Neural cell (in vitro differentiated cells): ENCODE measurements at regions not wholly inside any gene's neighbourhood (a gene's known extent, or its start where the extent isn't known, plus 50 kb on each side); places are given as distances from the start of the nearest gene placed in this dataset.

Experiments used
- H2AFZ ChIP-seq: fragments of 200-600, 300-800 bp; sonication (generic), shearing (Covaris generic); 2 replicates; pipeline ENCODE4 v1.6.0; 2014; ENCODE audit warnings: low read depth, mild to moderate bottlenecking, antibody characterized with exemption, low read length, moderate library complexity
- H3F3A ChIP-seq: fragments of 200-600 bp; shearing (Covaris generic); 2 replicates; pipeline ENCODE4 v1.6.1; 2016; ENCODE audit warnings: mild to moderate bottlenecking, moderate library complexity, mixed read lengths, antibody characterized with exemption, low read length; ENCODE audit not compliant: insufficient read depth, poor library complexity, severe bottlenecking
- H3K27ac ChIP-seq: fragments of 200-600, 300-800 bp; sonication (generic), shearing (Covaris generic); 2 replicates; pipeline ENCODE4 v1.5.1; 2014; ENCODE audit warnings: mild to moderate bottlenecking, low read length, moderate library complexity
- H3K27me3 ChIP-seq: fragments of 300-800, 200-600 bp; sonication (generic), shearing (Covaris generic); 2 replicates; pipeline ENCODE4 v1.6.0; 2014; ENCODE audit warnings: mild to moderate bottlenecking, low read depth, low read length, moderate library complexity; ENCODE audit not compliant: insufficient read depth
- H3K36me3 ChIP-seq: fragments of 300-800, 200-600 bp; sonication (generic), shearing (Covaris generic); 2 replicates; pipeline ENCODE4 v1.5.1; 2014; ENCODE audit warnings: mild to moderate bottlenecking, antibody characterized with exemption, low read length, moderate library complexity; ENCODE audit not compliant: insufficient read depth
- H3K4me2 ChIP-seq: fragments of 300-800, 200-600 bp; sonication (generic), shearing (Covaris generic); 2 replicates; pipeline ENCODE4 v1.6.0; 2014; ENCODE audit warnings: mild to moderate bottlenecking, low read length
- H3K4me3 ChIP-seq: fragments of 300-800, 200-600 bp; sonication (generic), shearing (Covaris generic); 2 replicates; pipeline ENCODE4 v1.5.1; 2014; ENCODE audit warnings: mild to moderate bottlenecking, low read length, moderate library complexity
- H3K79me2 ChIP-seq: fragments of 200-600 bp; shearing (Covaris generic); replicated peaks from 2 replicates; pipeline ENCODE4 v1.6.0; 2014; ENCODE audit warnings: mild to moderate bottlenecking, low read length, moderate library complexity; ENCODE audit not compliant: insufficient read depth
- H3K9ac ChIP-seq: fragments of 300-800, 200-600 bp; sonication (generic), shearing (Covaris generic); 2 replicates; pipeline ENCODE4 v1.6.1; 2016; ENCODE audit warnings: mild to moderate bottlenecking, low read length, mixed read lengths
- H3K9me2 ChIP-seq: fragments of 200-600 bp; shearing (Covaris generic); 2 replicates; pipeline ENCODE4 v1.6.1; 2016; ENCODE audit warnings: mild to moderate bottlenecking, low read length, mixed read lengths; ENCODE audit not compliant: insufficient read depth
- H3K9me3 ChIP-seq: fragments of 200-600, 300-800 bp; sonication (generic), shearing (Covaris generic); 2 replicates; pipeline ENCODE4 v1.6.1; 2016; ENCODE audit warnings: mild to moderate bottlenecking, mixed run types, low read length, moderate library complexity, mixed read lengths
- H4K20me1 ChIP-seq: fragments of 200-600 bp; shearing (Covaris generic); 2 replicates; pipeline ENCODE4 v1.6.1; 2016; ENCODE audit warnings: mild to moderate bottlenecking, mixed run types; ENCODE audit not compliant: insufficient read depth
- EP300 ChIP-seq: fragments of 450-650 bp; conservative IDR thresholded peaks from 2 replicates; pipeline ENCODE4 v1.6.1; 2014; ENCODE audit warnings: antibody characterized with exemption, mild to moderate bottlenecking, moderate library complexity; ENCODE audit not compliant: poor library complexity, severe bottlenecking
- EZH2 ChIP-seq: fragments of 200-600, 300-800 bp; shearing (Covaris generic), sonication (generic); IDR thresholded peaks from 2 replicates; pipeline ENCODE4 v1.6.1; 2014; ENCODE audit warnings: antibody characterized with exemption, low read length, borderline replicate concordance, mild to moderate bottlenecking; ENCODE audit not compliant: insufficient read depth, poor library complexity, severe bottlenecking
- MXI1 ChIP-seq: fragments of 450-650 bp; conservative IDR thresholded peaks from 2 replicates; pipeline ENCODE4 v1.6.1; 2014; ENCODE audit warnings: antibody characterized with exemption, mild to moderate bottlenecking; ENCODE audit not compliant: poor library complexity, severe bottlenecking
- POLR2AphosphoS5 ChIP-seq: IDR thresholded peaks from 2 replicates; pipeline ENCODE4 v1.6.1; 2012
- RAD21 ChIP-seq: fragments of 450-650 bp; conservative IDR thresholded peaks from 2 replicates; pipeline ENCODE4 v1.6.1; 2014; ENCODE audit warnings: antibody characterized with exemption, mild to moderate bottlenecking, moderate library complexity
- SMC3 ChIP-seq: fragments of 450-650 bp; conservative IDR thresholded peaks from 2 replicates; pipeline ENCODE4 v1.6.1; 2014; ENCODE audit warnings: antibody characterized with exemption, mild to moderate bottlenecking, moderate library complexity; ENCODE audit not compliant: poor library complexity
- TAF1 ChIP-seq: IDR thresholded peaks from 2 replicates; pipeline ENCODE4 v1.6.1; 2012; ENCODE audit warnings: low read depth
- TF ChIP-seq, protein P1 (sequence below): fragments of 450-650 bp; IDR thresholded peaks from 2 replicates; pipeline ENCODE4 v1.5.1; 2014; ENCODE audit warnings: antibody characterized with exemption, mild to moderate bottlenecking, moderate library complexity; ENCODE audit not compliant: poor library complexity, severe bottlenecking
- TF ChIP-seq, protein P2 (sequence below): IDR thresholded peaks from 2 replicates; pipeline ENCODE4 v1.6.1; 2012; ENCODE audit warnings: borderline replicate concordance

DNA sequence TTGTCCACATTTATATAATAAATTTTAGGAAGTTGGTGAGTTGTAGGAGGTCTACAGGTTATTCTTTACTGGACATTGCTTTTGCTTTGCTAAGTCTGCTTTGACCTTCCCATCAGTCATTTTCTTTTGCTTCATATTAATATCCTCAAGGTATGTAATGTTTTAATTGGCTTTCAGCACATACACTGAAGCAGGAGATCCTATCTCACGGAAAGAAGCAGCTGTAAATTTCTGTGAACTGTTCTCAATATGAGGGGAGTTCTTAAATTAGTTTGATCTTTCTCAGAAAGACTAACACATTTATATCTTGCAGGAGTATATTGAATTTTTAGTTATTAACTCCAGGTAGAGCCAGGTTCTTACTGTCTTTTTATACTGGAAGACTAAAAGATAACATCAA lies 856.5 kb downstream of the GATA3 start:
- no peaks in the 10 kb centered on the region for H3K9me2 ChIP-seq
- H3K9ac ChIP-seq: no peak overlapping the region
- no peak overlapping the region for H2AFZ ChIP-seq
- H3K27ac ChIP-seq: no peak overlapping the region
- H3K27me3 ChIP-seq: no peaks in the 10 kb centered on the region
- H3F3A ChIP-seq: no peaks in the 10 kb centered on the region
- no peak overlapping the region for H3K4me2 ChIP-seq
- TF ChIP-seq, protein P1, sequence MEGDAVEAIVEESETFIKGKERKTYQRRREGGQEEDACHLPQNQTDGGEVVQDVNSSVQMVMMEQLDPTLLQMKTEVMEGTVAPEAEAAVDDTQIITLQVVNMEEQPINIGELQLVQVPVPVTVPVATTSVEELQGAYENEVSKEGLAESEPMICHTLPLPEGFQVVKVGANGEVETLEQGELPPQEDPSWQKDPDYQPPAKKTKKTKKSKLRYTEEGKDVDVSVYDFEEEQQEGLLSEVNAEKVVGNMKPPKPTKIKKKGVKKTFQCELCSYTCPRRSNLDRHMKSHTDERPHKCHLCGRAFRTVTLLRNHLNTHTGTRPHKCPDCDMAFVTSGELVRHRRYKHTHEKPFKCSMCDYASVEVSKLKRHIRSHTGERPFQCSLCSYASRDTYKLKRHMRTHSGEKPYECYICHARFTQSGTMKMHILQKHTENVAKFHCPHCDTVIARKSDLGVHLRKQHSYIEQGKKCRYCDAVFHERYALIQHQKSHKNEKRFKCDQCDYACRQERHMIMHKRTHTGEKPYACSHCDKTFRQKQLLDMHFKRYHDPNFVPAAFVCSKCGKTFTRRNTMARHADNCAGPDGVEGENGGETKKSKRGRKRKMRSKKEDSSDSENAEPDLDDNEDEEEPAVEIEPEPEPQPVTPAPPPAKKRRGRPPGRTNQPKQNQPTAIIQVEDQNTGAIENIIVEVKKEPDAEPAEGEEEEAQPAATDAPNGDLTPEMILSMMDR: no peak
- TF ChIP-seq SMC3 (no peak), MXI1 (no peak), EZH2 (no peak)
- no peaks in the 10 kb centered on the region for H3K9me3 ChIP-seq
- no peaks in the 10 kb centered on the region for H3K36me3 ChIP-seq
- H4K20me1 ChIP-seq: no peaks in the 10 kb centered on the region
- H3K4me3 ChIP-seq: no peak overlapping the region
- no peaks in the 10 kb centered on the region for H3K79me2 ChIP-seq

DNA sequence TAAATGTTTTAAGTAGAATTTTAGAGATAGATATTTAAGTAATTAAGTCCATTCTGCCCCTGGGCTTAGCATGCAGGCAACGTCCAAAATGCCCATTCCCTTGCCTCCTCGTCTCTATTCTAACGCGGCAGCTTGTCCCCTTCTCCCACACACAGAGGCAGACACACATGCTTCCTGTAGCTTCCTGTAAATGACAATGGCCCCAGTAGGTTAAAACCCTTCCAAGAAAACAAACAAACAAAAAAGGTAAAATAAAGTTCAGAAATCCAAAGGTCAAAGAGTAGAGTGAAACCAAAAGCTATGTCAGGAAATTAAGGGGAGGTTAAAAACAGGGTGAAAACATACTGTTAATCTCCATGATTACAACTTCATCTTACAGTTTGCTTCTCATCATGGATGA lies 857.6 kb downstream of the GATA3 start:
- Histone ChIP-seq H3F3A (no peaks in the 10 kb centered on the region), H3K9me3 (no peaks in the 10 kb centered on the region), H3K27me3 (no peaks in the 10 kb centered on the region), H3K9me2 (no peaks in the 10 kb centered on the region), H3K4me3 (no peak overlapping the region), H2AFZ (no peak overlapping the region), H3K27ac (no peak overlapping the region), H3K4me2 (no peak overlapping the region), H3K9ac (no peak overlapping the region), H3K36me3 (no peaks in the 10 kb centered on the region), H4K20me1 (no peaks in the 10 kb centered on the region), H3K79me2 (no peaks in the 10 kb centered on the region)
- TF ChIP-seq RAD21 (no peak), TAF1 (no peak), SMC3 (no peak), EZH2 (no peak), EP300 (no peak)

DNA sequence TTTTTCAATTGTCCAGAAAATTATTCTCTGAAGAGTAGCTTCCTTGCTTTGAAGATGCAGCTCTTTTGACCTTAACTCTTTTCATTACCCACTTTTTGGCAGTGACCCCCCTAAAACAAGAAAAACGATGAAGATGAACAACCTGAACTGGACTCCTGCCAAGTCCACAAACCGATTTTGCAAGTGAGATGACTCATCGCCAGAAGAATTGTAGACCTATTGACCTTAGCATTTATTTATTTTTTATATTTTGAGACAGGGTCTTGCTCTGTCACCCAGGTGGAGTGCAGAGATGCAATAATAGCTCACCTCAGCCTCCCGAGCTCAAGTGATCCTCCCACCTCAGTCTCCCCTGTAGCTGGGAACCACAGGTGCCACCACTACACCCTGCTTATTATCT lies 859.2 kb downstream of the GATA3 start:
- Histone ChIP-seq H3K4me2 (no peak overlapping the region), H3K27ac (no peak overlapping the region), H3K9me3 (no peaks in the 10 kb centered on the region), H3F3A (no peaks in the 10 kb centered on the region), H4K20me1 (no peaks in the 10 kb centered on the region), H2AFZ (no peak overlapping the region), H3K79me2 (no peaks in the 10 kb centered on the region), H3K9ac (no peak overlapping the region), H3K9me2 (no peaks in the 10 kb centered on the region), H3K36me3 (no peaks in the 10 kb centered on the region), H3K4me3 (no peak overlapping the region), H3K27me3 (no peaks in the 10 kb centered on the region)
- no peak for TF ChIP-seq EP300
- TF ChIP-seq, protein P2, sequence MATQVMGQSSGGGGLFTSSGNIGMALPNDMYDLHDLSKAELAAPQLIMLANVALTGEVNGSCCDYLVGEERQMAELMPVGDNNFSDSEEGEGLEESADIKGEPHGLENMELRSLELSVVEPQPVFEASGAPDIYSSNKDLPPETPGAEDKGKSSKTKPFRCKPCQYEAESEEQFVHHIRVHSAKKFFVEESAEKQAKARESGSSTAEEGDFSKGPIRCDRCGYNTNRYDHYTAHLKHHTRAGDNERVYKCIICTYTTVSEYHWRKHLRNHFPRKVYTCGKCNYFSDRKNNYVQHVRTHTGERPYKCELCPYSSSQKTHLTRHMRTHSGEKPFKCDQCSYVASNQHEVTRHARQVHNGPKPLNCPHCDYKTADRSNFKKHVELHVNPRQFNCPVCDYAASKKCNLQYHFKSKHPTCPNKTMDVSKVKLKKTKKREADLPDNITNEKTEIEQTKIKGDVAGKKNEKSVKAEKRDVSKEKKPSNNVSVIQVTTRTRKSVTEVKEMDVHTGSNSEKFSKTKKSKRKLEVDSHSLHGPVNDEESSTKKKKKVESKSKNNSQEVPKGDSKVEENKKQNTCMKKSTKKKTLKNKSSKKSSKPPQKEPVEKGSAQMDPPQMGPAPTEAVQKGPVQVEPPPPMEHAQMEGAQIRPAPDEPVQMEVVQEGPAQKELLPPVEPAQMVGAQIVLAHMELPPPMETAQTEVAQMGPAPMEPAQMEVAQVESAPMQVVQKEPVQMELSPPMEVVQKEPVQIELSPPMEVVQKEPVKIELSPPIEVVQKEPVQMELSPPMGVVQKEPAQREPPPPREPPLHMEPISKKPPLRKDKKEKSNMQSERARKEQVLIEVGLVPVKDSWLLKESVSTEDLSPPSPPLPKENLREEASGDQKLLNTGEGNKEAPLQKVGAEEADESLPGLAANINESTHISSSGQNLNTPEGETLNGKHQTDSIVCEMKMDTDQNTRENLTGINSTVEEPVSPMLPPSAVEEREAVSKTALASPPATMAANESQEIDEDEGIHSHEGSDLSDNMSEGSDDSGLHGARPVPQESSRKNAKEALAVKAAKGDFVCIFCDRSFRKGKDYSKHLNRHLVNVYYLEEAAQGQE: no peak
- no peak for TF ChIP-seq EZH2
- no peak for TF ChIP-seq RAD21
- TF ChIP-seq POLR2AphosphoS5: no peak
- TF ChIP-seq, protein P1: no peak
- no peak for TF ChIP-seq SMC3
- TF ChIP-seq MXI1: no peak
- TF ChIP-seq TAF1: no peak
